ENCODE measurements at regions not wholly inside any gene's neighbourhood (a gene's known extent, or its start where the extent isn't known, plus 50 kb on each side); places are given as distances from the start of the nearest gene placed in this dataset.

GRCh38 chr1:224811564-224811963 is 117.9 kb upstream of the DNAH14 start:
- Histone ChIP-seq H3K4me3 (ENCODE audit: low read depth, low read length) (no peak overlapping the region), H3K27me3 (ENCODE audit: control insufficient read depth, insufficient read depth, low read length) (no peaks in the 10 kb centered on the region), H3K9me3 (ENCODE audit: control insufficient read depth, insufficient read depth, low read length) (no peaks in the 10 kb centered on the region), H3K27ac (ENCODE audit: low read depth, low read length) (peak overlapping the region; percentile 4)
- no peak for TF ChIP-seq CTCF (IDR thresholded peaks at IDR 0.05; ENCODE audit: low read depth, low read length)
- DNase-seq (ENCODE audit: low read depth, low spot score) = no peak
- CTCF ChIA-PET = no interaction called here
- POLR2A ChIA-PET = no interaction called here

- CTCF ChIA-PET = no interaction called here
These were observed 113.8 kb upstream of the DNAH14 start for GRCh38 chr1:224815647-224816046.

GRCh38 chr1:224816062-224816461 is 113.4 kb upstream of the DNAH14 start:
- Histone ChIP-seq H3K9me3 (ENCODE audit: control insufficient read depth, insufficient read depth, low read length) (no peaks in the 10 kb centered on the region; the same call in 1 of the 2 replicates), H3K4me3 (ENCODE audit: low read depth, low read length) (no peak overlapping the region), H3K27me3 (ENCODE audit: control insufficient read depth, insufficient read depth, low read length) (peaks cover 3% of the 10 kb centered on the region), H3K27ac (ENCODE audit: low read depth, low read length) (no peak overlapping the region)
- ChIA-PET POLR2A (no interaction called here), CTCF (no interaction called here)
- no peak for TF ChIP-seq CTCF (IDR thresholded peaks at IDR 0.05; ENCODE audit: low read depth, low read length)
- DNase-seq (ENCODE audit: low read depth, low spot score) = no peak

More at GRCh38 chr1:224815647-224816046, 113.8 kb upstream of the DNAH14 start:
- no peak for TF ChIP-seq CTCF (IDR thresholded peaks at IDR 0.05; ENCODE audit: low read depth, low read length)
- peaks cover 3% of the 10 kb centered on the region for H3K27me3 ChIP-seq (ENCODE audit: control insufficient read depth, insufficient read depth, low read length)
- no peak overlapping the region for H3K27ac ChIP-seq (ENCODE audit: low read depth, low read length)
- POLR2A ChIA-PET = no interaction called here
- H3K9me3 ChIP-seq (ENCODE audit: control insufficient read depth, insufficient read depth, low read length) = no peaks in the 10 kb centered on the region
- no peak overlapping the region for H3K4me3 ChIP-seq (ENCODE audit: low read depth, low read length)
- no peak for DNase-seq (ENCODE audit: low read depth, low spot score)

- Histone ChIP-seq H3K27me3 (ENCODE audit: control insufficient read depth, insufficient read depth, low read length) (peaks cover 3% of the 10 kb centered on the region), H3K4me3 (ENCODE audit: low read depth, low read length) (no peak overlapping the region), H3K9me3 (ENCODE audit: control insufficient read depth, insufficient read depth, low read length) (no peaks in the 10 kb centered on the region; the same call in 1 of the 2 replicates), H3K27ac (ENCODE audit: low read depth, low read length) (no peak overlapping the region)
- no peak for TF ChIP-seq CTCF (IDR thresholded peaks at IDR 0.05; ENCODE audit: low read depth, low read length)
- DNase-seq (ENCODE audit: low read depth, low spot score) = no peak
- ChIA-PET POLR2A (no interaction called here), CTCF (no interaction called here)
These were observed 112.1 kb upstream of the DNAH14 start for GRCh38 chr1:224817382-224817781.

GRCh38 chr1:224819861-224820260 is 109.6 kb upstream of the DNAH14 start:
- TF ChIP-seq CTCF (IDR thresholded peaks at IDR 0.05; ENCODE audit: low read depth, low read length) = no peak
- Histone ChIP-seq H3K27ac (ENCODE audit: low read depth, low read length) (no peak overlapping the region), H3K27me3 (ENCODE audit: control insufficient read depth, insufficient read depth, low read length) (peaks cover 3% of the 10 kb centered on the region), H3K4me3 (ENCODE audit: low read depth, low read length) (no peak overlapping the region), H3K9me3 (ENCODE audit: control insufficient read depth, insufficient read depth, low read length) (no peaks in the 10 kb centered on the region; the same call in 1 of the 2 replicates)
- POLR2A ChIA-PET = no interaction called here
- CTCF ChIA-PET = no interaction called here
- DNase-seq (ENCODE audit: low read depth, low spot score) = no peak

All from AG04450 (cell line).